RWPE1 (cell line): ENCODE measurements at regions not wholly inside any gene's neighbourhood (a gene's known extent, or its start where the extent isn't known, plus 50 kb on each side); places are given as distances from the start of the nearest gene placed in this dataset.
"Not testable (repeated sequence)": the region's sequence is repeated elsewhere in the genome, so short reads cannot be mapped to it uniquely, and the experiment has no call there.

ENCODE experiments used
- CTCF ChIA-PET: fragments of 350-600 bp; sonication (Branson Sonifier 250); formaldehyde crosslinking; extraction: SDS; loops from one replicate; lab custom pipeline; 2021; lab: Yijun Ruan, JAX
- POLR2A ChIA-PET: fragments of 400-600 bp; formaldehyde crosslinking; extraction: SDS; loops from one replicate; lab custom pipeline; 2020; ENCODE audit warnings: antibody characterized with exemption; ENCODE audit not compliant: low non-redundant PET; lab: Yijun Ruan, JAX
- DNase-seq: peaks from one replicate; pipeline ENCODE4 v3.0.0; 2012; ENCODE audit warnings: low spot score
- H3K27ac ChIP-seq: fragments of 450-650 bp; 2 replicates; pipeline ENCODE4 v1.5.1; 2017
- CTCF ChIP-seq: fragments of 450-650 bp; conservative IDR thresholded peaks from 2 replicates; pipeline ENCODE4 v1.5.1; 2017; ENCODE audit warnings: low read depth, mild to moderate bottlenecking

- ChIA-PET CTCF (no interaction called here), POLR2A (no interaction called here)
- no peak for DNase-seq
- H3K27ac ChIP-seq: no peak overlapping the region
- TF ChIP-seq CTCF: no peak
These were observed 90.1 kb upstream of the TRPC7 start for GRCh38 chr5:136455409-136455808.

- H3K27ac ChIP-seq: no peak overlapping the region
- CTCF ChIA-PET: no interaction called here
- POLR2A ChIA-PET: no interaction called here
- TF ChIP-seq CTCF: no peak
- no peak for DNase-seq
These were observed 88.8 kb upstream of the TRPC7 start for GRCh38 chr5:136453986-136454758.

GRCh38 chr5:136453199-136453598, 87.9 kb upstream of the TRPC7 start:
- no peak for DNase-seq
- POLR2A ChIA-PET: no interaction called here
- CTCF ChIA-PET: no interaction called here
- TF ChIP-seq CTCF: no peak
- no peak overlapping the region for H3K27ac ChIP-seq

GRCh38 chr5:136447576-136447975, 82.2 kb upstream of the TRPC7 start:
- DNase-seq, POLR2A ChIA-PET, H3K27ac ChIP-seq, CTCF ChIA-PET: not testable (repeated sequence)

- no peak for DNase-seq
- POLR2A ChIA-PET: no interaction called here
- TF ChIP-seq CTCF: no peak
- CTCF ChIA-PET: interaction anchor here (0.6 kb wide), 1 partner anchor 706 kb away, joined by 3 read pairs; no protein-coding TSS in a partner anchor
- no peak overlapping the region for H3K27ac ChIP-seq
These were observed 81.2 kb upstream of the TRPC7 start for GRCh38 chr5:136446565-136446964.

GRCh38 chr5:136444099-136444498, 78.8 kb upstream of the TRPC7 start:
- DNase-seq, H3K27ac ChIP-seq, CTCF ChIA-PET, POLR2A ChIA-PET: not testable (repeated sequence)

- no peak overlapping the region for H3K27ac ChIP-seq
- no peak for TF ChIP-seq CTCF
- no peak for DNase-seq
- ChIA-PET POLR2A (no interaction called here), CTCF (no interaction called here)
These were observed 74.0 kb upstream of the TRPC7 start for GRCh38 chr5:136439367-136439766.
